Sigmoid colon (tissue), 6 donors: ENCODE measurements at regions not wholly inside any gene's neighbourhood (a gene's known extent, or its start where the extent isn't known, plus 50 kb on each side); places are given as distances from the start of the nearest gene placed in this dataset.
"Not testable (repeated sequence)": the region's sequence is repeated elsewhere in the genome, so short reads cannot be mapped to it uniquely, and the experiment has no call there.

Experiments
- DNase-seq: peaks from one replicate; pipeline ENCODE4 v3.0.0-alpha.2; 2019
- H3K27ac ChIP-seq, 4 donors: fragments of 200-600 bp; sonication (generic); one replicate each; pipeline ENCODE4 v1.5.1; 2016 to 2019; ENCODE audit warnings: mild to moderate bottlenecking in 1 of 4
- H3K27me3 ChIP-seq, 3 donors: fragments of 200-600 bp; sonication (generic); one replicate each; pipeline ENCODE4 v1.5.1; 2019; ENCODE audit warnings: mild to moderate bottlenecking in 1 of 3
- H3K36me3 ChIP-seq, 4 donors: fragments of 200-600 bp; sonication (generic); one replicate each; pipeline ENCODE4 v1.5.1; 2016 to 2019
- H3K4me1 ChIP-seq, 4 donors: fragments of 200-600 bp; sonication (generic); one replicate each; pipeline ENCODE4 v1.5.1; 2017 to 2019
- H3K4me3 ChIP-seq, 4 donors: fragments of 200-600 bp; sonication (generic); one replicate each; pipeline ENCODE4 v1.5.1; 2017 to 2019; ENCODE audit warnings: mild to moderate bottlenecking in 2 of 4, moderate library complexity in 1 of 4
- H3K9me3 ChIP-seq, 4 donors: fragments of 200-600 bp in 3 of 4; sonication (generic) in 3 of 4; one replicate each; pipeline versions ENCODE4 v1.5.1 to v1.6.1; 2013 to 2019
- CTCF ChIP-seq, 4 experiments: fragments of 450-650 bp in 3 of 4; fragments of 200-600 bp in 1 of 4; IDR thresholded peaks; one replicate each; pipeline ENCODE4 v1.5.1; 2016 to 2019; ENCODE audit warnings: antibody characterized with exemption in 4 of 4, mild to moderate bottlenecking in 3 of 4, moderate library complexity in 2 of 4
- EP300 ChIP-seq, 4 donors: sonication (generic); formaldehyde crosslinking; IDR thresholded peaks; one replicate each; pipeline ENCODE4 v1.6.1; 2017; ENCODE audit warnings: antibody characterized with exemption in 4 of 4
- POLR2A ChIP-seq, 2 donors: fragments of 450-650 bp; IDR thresholded peaks; one replicate each; pipeline ENCODE4 v1.6.1; 2016; ENCODE audit warnings: antibody characterized with exemption in 2 of 2, mild to moderate bottlenecking in 2 of 2, moderate library complexity in 2 of 2
- POLR2AphosphoS5 ChIP-seq, 4 donors: sonication (generic); formaldehyde crosslinking; IDR thresholded peaks; one replicate each; pipeline ENCODE4 v1.6.1; 2017; ENCODE audit warnings: antibody characterized with exemption in 4 of 4
- WGBS, 2 donors: extraction: QIAGEN DNeasy Blood & Tissue Kit; methylation state at CpG; one replicate each; pipeline ENCODE4 v1.1.7; 2013; 5-methylcytosine and 5-hydroxymethylcytosine counted together
- intact Hi-C: fragments of 100-400 bp; cut with DNase I; formaldehyde crosslinking; loops from one replicate; pipeline ENCODE4 v1.15.1; 2023
- donor health status: healthy with polysubstance abuse.
- donor health status: healthy.

- Histone ChIP-seq H3K36me3 (no peaks in the 10 kb centered on the region), H3K9me3 (no peaks in the 10 kb centered on the region), H3K4me3 (no peak overlapping the region), H3K27me3 (no peaks in the 10 kb centered on the region), H3K4me1 (no peaks in the 10 kb centered on the region), H3K27ac (no peak overlapping the region)
- intact Hi-C loops: no loop called here
- no peak for DNase-seq
- TF ChIP-seq EP300 (IDR thresholded peaks at IDR 0.05) (no peak), CTCF (IDR thresholded peaks at IDR 0.05) (no peak), POLR2A (IDR thresholded peaks at IDR 0.05) (no peak), POLR2AphosphoS5 (IDR thresholded peaks at IDR 0.05) (no peak)
- WGBS, 2 donors: 38 to 47% methylated on average over 3 of the region's 3 CpGs
Measured at GRCh38 chr2:35822716-35823115, 532.9 kb upstream of the CRIM1 start.

GRCh38 chr2:35821675-35822074 lies 533.9 kb upstream of the CRIM1 start:
- no peaks in the 10 kb centered on the region for H3K36me3 ChIP-seq
- no peak overlapping the region for H3K27ac ChIP-seq
- WGBS, 2 donors: 9 to 27% methylated on average over 2 of the region's 2 CpGs
- no peaks in the 10 kb centered on the region for H3K9me3 ChIP-seq
- intact Hi-C loops: no loop called here
- DNase-seq: no peak
- no peaks in the 10 kb centered on the region for H3K27me3 ChIP-seq
- no peaks in the 10 kb centered on the region for H3K4me1 ChIP-seq
- TF ChIP-seq CTCF (IDR thresholded peaks at IDR 0.05) (no peak), POLR2A (IDR thresholded peaks at IDR 0.05) (no peak), EP300 (IDR thresholded peaks at IDR 0.05) (no peak), POLR2AphosphoS5 (IDR thresholded peaks at IDR 0.05) (no peak)
- H3K4me3 ChIP-seq: no peak overlapping the region

GRCh38 chr2:35820391-35820790 lies 535.2 kb upstream of the CRIM1 start:
- Histone ChIP-seq H3K36me3 (no peaks in the 10 kb centered on the region), H3K4me1 (no peaks in the 10 kb centered on the region), H3K4me3 (no peak overlapping the region), H3K27me3 (no peaks in the 10 kb centered on the region), H3K27ac (no peak overlapping the region), H3K9me3 (no peaks in the 10 kb centered on the region)
- no peak for DNase-seq
- 86 to 87% methylated on average over 2 of the region's 2 CpGs for WGBS, 2 donors
- intact Hi-C loops: no loop called here
- TF ChIP-seq POLR2A (IDR thresholded peaks at IDR 0.05): no peak
- TF ChIP-seq EP300 (IDR thresholded peaks at IDR 0.05): no peak
- TF ChIP-seq CTCF (IDR thresholded peaks at IDR 0.05): no peak
- TF ChIP-seq POLR2AphosphoS5 (IDR thresholded peaks at IDR 0.05): no peak

- no peak for TF ChIP-seq CTCF (IDR thresholded peaks at IDR 0.05)
- no peak for TF ChIP-seq POLR2A (IDR thresholded peaks at IDR 0.05)
- TF ChIP-seq EP300 (IDR thresholded peaks at IDR 0.05): no peak
- TF ChIP-seq POLR2AphosphoS5 (IDR thresholded peaks at IDR 0.05): no peak
Measured at GRCh38 chr2:35819033-35819432, 536.5 kb upstream of the CRIM1 start.

GRCh38 chr2:35818359-35818758 lies 537.2 kb upstream of the CRIM1 start:
- DNase-seq, H3K4me1 ChIP-seq, H3K27ac ChIP-seq, H3K4me3 ChIP-seq, H3K36me3 ChIP-seq, H3K27me3 ChIP-seq, H3K9me3 ChIP-seq, intact Hi-C loops: not testable (repeated sequence)
- 73 to 88% methylated on average over 2 of the region's 2 CpGs for WGBS, 2 donors

More at GRCh38 chr2:35819033-35819432, 536.5 kb upstream of the CRIM1 start:
- H3K9me3 ChIP-seq: no peaks in the 10 kb centered on the region
- 71 to 82% methylated on average over 2 of the region's 2 CpGs for WGBS, 2 donors
- no peaks in the 10 kb centered on the region for H3K4me1 ChIP-seq
- H3K36me3 ChIP-seq: no peaks in the 10 kb centered on the region
- H3K27me3 ChIP-seq: no peaks in the 10 kb centered on the region
- H3K4me3 ChIP-seq: no peak overlapping the region
- intact Hi-C loops: no loop called here
- no peak for DNase-seq
- no peak overlapping the region for H3K27ac ChIP-seq

GRCh38 chr2:35814597-35814996 lies 541.0 kb upstream of the CRIM1 start:
- intact Hi-C loops, H3K27ac ChIP-seq, H3K36me3 ChIP-seq, DNase-seq, H3K4me3 ChIP-seq, H3K4me1 ChIP-seq, H3K9me3 ChIP-seq, H3K27me3 ChIP-seq: not testable (repeated sequence)
- 65 to 68% methylated on average over 7 of the region's 7 CpGs for WGBS, 2 donors
